D721Med (cell line): ENCODE measurements at regions not wholly inside any gene's neighbourhood (a gene's known extent, or its start where the extent isn't known, plus 50 kb on each side); places are given as distances from the start of the nearest gene placed in this dataset.

Source experiments
- DNase-seq: peaks from one replicate; pipeline ENCODE4 v3.0.0; 2011; ENCODE audit warnings: low spot score; ENCODE audit not compliant: insufficient read length
- FAIRE-seq: peaks from 2 replicates; lab custom pipeline; 2011; peaks lifted over from hg19 to GRCh38; lab: Jason Lieb, UNC
- CTCF ChIP-seq: IDR thresholded peaks from 2 replicates; pipeline ENCODE4 v1.5.1; 2012; ENCODE audit warnings: mild to moderate bottlenecking, control low read depth; ENCODE audit not compliant: insufficient read depth; ENCODE audit errors: missing control alignments

- no peak for DNase-seq
- no peak for TF ChIP-seq CTCF
- FAIRE-seq, result no peak
These were observed 243.3 kb upstream of the MOCS1 start for GRCh38 chr6:40177598-40177997.

- DNase-seq (no peak), FAIRE-seq (no peak)
- TF ChIP-seq CTCF, result no peak
These were observed 241.9 kb upstream of the MOCS1 start for GRCh38 chr6:40176152-40176551.

GRCh38 chr6:40172272-40172671 lies 238.0 kb upstream of the MOCS1 start:
- TF ChIP-seq CTCF, result no peak
- DNase-seq (no peak), FAIRE-seq (no peak)

GRCh38 chr6:40171343-40171742 lies 237.1 kb upstream of the MOCS1 start:
- no peak for TF ChIP-seq CTCF
- DNase-seq (no peak), FAIRE-seq (no peak)

GRCh38 chr6:40170856-40171255 lies 236.6 kb upstream of the MOCS1 start:
- no peak for FAIRE-seq
- no peak for DNase-seq
- no peak for TF ChIP-seq CTCF

- TF ChIP-seq CTCF, result no peak
- FAIRE-seq, result no peak
- DNase-seq, result no peak
These were observed 235.6 kb upstream of the MOCS1 start for GRCh38 chr6:40169878-40170277.

- no peak for DNase-seq
- no peak for TF ChIP-seq CTCF
- no peak for FAIRE-seq
These were observed 232.7 kb upstream of the MOCS1 start for GRCh38 chr6:40166963-40167362.
